WTC11 (cell line): ENCODE measurements at regions not wholly inside any gene's neighbourhood (a gene's known extent, or its start where the extent isn't known, plus 50 kb on each side); places are given as distances from the start of the nearest gene placed in this dataset.

Experiments
- ATAC-seq: fragments of 200-7000 bp; cut with Tn5 transposase; 2 replicates; pipeline ENCODE4 v1.10.0; 2021; ENCODE audit warnings: mild to moderate bottlenecking, moderate library complexity
- CTCF ChIA-PET: fragments of 300-600 bp; sonication (Branson Sonifier 250); formaldehyde crosslinking; loops from one replicate; lab custom pipeline; 2021; ENCODE audit warnings: antibody characterized with exemption; lab: Charles Lee
- POLR2A ChIA-PET: fragments of 350-600 bp; sonication (Branson Sonifier 250); formaldehyde crosslinking; loops from one replicate; lab custom pipeline; 2021; ENCODE audit warnings: antibody characterized with exemption; lab: Charles Lee
- DNase-seq: peaks from one replicate; pipeline ENCODE4 v3.0.0; 2021; ENCODE audit warnings: low spot score
- H3K27ac Mint-ChIP-seq: 2 replicates; pipeline ENCODE4 v1.8.0; 2021; ENCODE audit warnings: mixed read lengths
- H3K27me3 Mint-ChIP-seq: 2 replicates; pipeline ENCODE4 v1.8.0; 2021; ENCODE audit warnings: low read depth, mild to moderate bottlenecking, moderate library complexity, mixed read lengths
- H3K36me3 Mint-ChIP-seq: 2 replicates; pipeline ENCODE4 v1.8.0; 2021; ENCODE audit warnings: mixed read lengths
- H3K4me1 Mint-ChIP-seq: 2 replicates; pipeline ENCODE4 v1.8.0; 2022; ENCODE audit warnings: mixed read lengths
- H3K4me3 Mint-ChIP-seq: 2 replicates; pipeline ENCODE4 v1.8.0; 2021; ENCODE audit warnings: mild to moderate bottlenecking, moderate library complexity, mixed read lengths
- H3K9me3 Mint-ChIP-seq: 2 replicates; pipeline ENCODE4 v1.8.0; 2021; ENCODE audit warnings: mixed read lengths
- CREB1 ChIP-seq: sonication (generic); formaldehyde crosslinking; IDR thresholded peaks from 2 replicates; pipeline ENCODE4 v1.8.0; 2023; ENCODE audit warnings: mild to moderate bottlenecking, missing genetic modification reagents
- FOXP1 ChIP-seq: sonication (generic); formaldehyde crosslinking; IDR thresholded peaks from 2 replicates; pipeline ENCODE4 v1.8.0; 2022; ENCODE audit warnings: missing genetic modification reagents, mild to moderate bottlenecking, moderate library complexity, borderline replicate concordance
- JUN ChIP-seq: sonication (generic); formaldehyde crosslinking; IDR thresholded peaks from 2 replicates; pipeline ENCODE4 v1.8.0; 2023; ENCODE audit warnings: mild to moderate bottlenecking, missing genetic modification reagents
- RORB ChIP-seq: fragments of 250-450 bp; sonication (Bioruptor Pico); IDR thresholded peaks from 2 replicates; pipeline ENCODE4 v1.9.0; 2021; ENCODE audit warnings: mild to moderate bottlenecking
- SP1 ChIP-seq: sonication (generic); formaldehyde crosslinking; conservative IDR thresholded peaks from 2 replicates; pipeline ENCODE4 v1.8.1; 2022; ENCODE audit warnings: missing genetic modification reagents
- TCF7 ChIP-seq: sonication (generic); formaldehyde crosslinking; IDR thresholded peaks from 2 replicates; pipeline ENCODE4 v1.8.0; 2022; ENCODE audit warnings: mild to moderate bottlenecking, low read depth, missing genetic modification reagents, moderate library complexity
- ZNF138 ChIP-seq: sonication (generic); formaldehyde crosslinking; conservative IDR thresholded peaks from 2 replicates; pipeline ENCODE4 v1.8.1; 2022; ENCODE audit warnings: mild to moderate bottlenecking, moderate library complexity, missing genetic modification reagents
- ZNF317 ChIP-seq: sonication (generic); formaldehyde crosslinking; IDR thresholded peaks from 2 replicates; pipeline ENCODE4 v1.8.1; 2023; ENCODE audit warnings: low read depth, mild to moderate bottlenecking, moderate library complexity, missing genetic modification reagents, borderline replicate concordance
- ZNF396 ChIP-seq: fragments of 250-450 bp; sonication (Bioruptor Pico); IDR thresholded peaks from 2 replicates; pipeline ENCODE4 v1.8.0; 2021; ENCODE audit warnings: mild to moderate bottlenecking, moderate library complexity, borderline replicate concordance
- TF ChIP-seq, protein P1 (sequence below): sonication (generic); formaldehyde crosslinking; IDR thresholded peaks from 2 replicates; pipeline ENCODE4 v1.8.1; 2022; ENCODE audit warnings: mild to moderate bottlenecking, moderate library complexity, missing genetic modification reagents
- TF ChIP-seq, protein P2 (sequence below): sonication (generic); formaldehyde crosslinking; IDR thresholded peaks from 2 replicates; pipeline ENCODE4 v1.8.1; 2022; ENCODE audit warnings: missing genetic modification reagents, borderline replicate concordance
- TF ChIP-seq, protein P3 (sequence below): sonication (generic); formaldehyde crosslinking; IDR thresholded peaks from 2 replicates; pipeline ENCODE4 v1.8.0; 2022; ENCODE audit warnings: mild to moderate bottlenecking, missing genetic modification reagents
- TF ChIP-seq, protein P4 (sequence below): sonication (generic); formaldehyde crosslinking; IDR thresholded peaks from 2 replicates; pipeline ENCODE4 v1.8.0; 2022; ENCODE audit warnings: missing genetic modification reagents
- TF ChIP-seq, protein P5 (sequence below): sonication (generic); formaldehyde crosslinking; IDR thresholded peaks from 2 replicates; pipeline ENCODE4 v1.8.0; 2022; ENCODE audit warnings: mild to moderate bottlenecking, missing genetic modification reagents
- TF ChIP-seq, protein P6 (sequence below): fragments of 250-450 bp; sonication (Bioruptor Pico); conservative IDR thresholded peaks from 2 replicates; pipeline ENCODE4 v1.9.0; 2021; ENCODE audit warnings: mild to moderate bottlenecking

DNA sequence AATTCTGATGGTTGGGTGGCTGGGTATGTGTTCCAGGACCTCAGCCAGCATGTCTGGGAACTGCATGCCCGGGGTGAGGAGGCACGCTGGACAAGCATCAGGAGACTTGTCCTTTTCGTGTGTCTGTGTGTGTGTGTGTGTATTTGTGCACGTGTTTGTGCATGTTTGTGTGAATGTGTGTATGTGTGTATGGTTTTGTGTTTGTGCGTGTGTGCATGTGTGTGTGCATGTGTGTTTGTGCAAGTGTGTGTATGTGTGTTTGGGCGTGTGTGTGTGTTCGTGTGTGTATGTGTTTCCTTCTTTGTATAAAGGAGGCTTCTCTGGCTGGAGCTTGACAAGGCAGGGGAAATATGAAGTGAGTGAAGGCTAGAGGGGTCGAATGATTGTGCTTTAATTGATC is 491.5 kb downstream of the IRX1 start:
- TF ChIP-seq, protein P1, sequence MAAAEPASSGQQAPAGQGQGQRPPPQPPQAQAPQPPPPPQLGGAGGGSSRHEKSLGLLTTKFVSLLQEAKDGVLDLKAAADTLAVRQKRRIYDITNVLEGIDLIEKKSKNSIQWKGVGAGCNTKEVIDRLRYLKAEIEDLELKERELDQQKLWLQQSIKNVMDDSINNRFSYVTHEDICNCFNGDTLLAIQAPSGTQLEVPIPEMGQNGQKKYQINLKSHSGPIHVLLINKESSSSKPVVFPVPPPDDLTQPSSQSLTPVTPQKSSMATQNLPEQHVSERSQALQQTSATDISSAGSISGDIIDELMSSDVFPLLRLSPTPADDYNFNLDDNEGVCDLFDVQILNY (CRISPR knock-in tag) = no peak
- Mint-ChIP-seq H3K4me3 (no peak overlapping the region), H3K4me1 (no peaks in the 10 kb centered on the region), H3K27me3 (peaks cover 3% of the 10 kb centered on the region; the same call in 1 of the 2 replicates), H3K27ac (no peak overlapping the region), H3K36me3 (no peaks in the 10 kb centered on the region), H3K9me3 (peaks cover 3% of the 10 kb centered on the region)
- ChIA-PET CTCF (no interaction called here), POLR2A (interaction anchor here (0.5 kb wide), 1 partner anchor 12 kb away, joined by 5 read pairs; no protein-coding TSS in a partner anchor)
- DNase-seq = no peak
- no peak for ATAC-seq

DNA sequence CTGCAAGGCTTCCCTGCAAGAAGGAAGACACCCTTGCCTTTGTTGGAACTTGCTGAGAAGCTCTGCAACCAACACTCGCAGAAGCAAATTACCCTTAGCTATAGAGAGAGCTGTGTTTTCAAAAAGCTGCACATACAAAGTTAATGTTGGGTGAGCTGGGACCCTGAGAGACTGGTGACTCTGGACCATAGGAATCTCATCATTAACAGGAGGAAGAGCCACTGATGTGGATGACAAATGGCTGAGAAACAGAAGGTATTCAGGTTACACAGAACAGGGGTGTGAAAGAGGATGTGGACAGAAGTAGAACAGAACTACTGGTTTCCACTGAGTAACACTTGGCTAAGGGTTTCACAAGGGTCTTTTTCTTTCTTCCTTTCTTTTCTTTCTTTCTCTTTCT is 493.5 kb downstream of the IRX1 start:
- Mint-ChIP-seq H3K9me3 (peaks cover 8% of the 10 kb centered on the region), H3K4me1 (no peaks in the 10 kb centered on the region), H3K36me3 (no peaks in the 10 kb centered on the region), H3K4me3 (no peak overlapping the region), H3K27ac (no peak overlapping the region), H3K27me3 (peaks cover 3% of the 10 kb centered on the region; the same call in 1 of the 2 replicates)
- DNase-seq = no peak
- POLR2A ChIA-PET = no interaction called here
- CTCF ChIA-PET = interaction anchor here (0.9 to 2.0 kb wide), 2 partner anchors 207 to 584 kb away, joined by 7 read pairs; no protein-coding TSS in a partner anchor
- ATAC-seq = no peak
- no peak for TF ChIP-seq ZNF396
- TF ChIP-seq, protein P2, sequence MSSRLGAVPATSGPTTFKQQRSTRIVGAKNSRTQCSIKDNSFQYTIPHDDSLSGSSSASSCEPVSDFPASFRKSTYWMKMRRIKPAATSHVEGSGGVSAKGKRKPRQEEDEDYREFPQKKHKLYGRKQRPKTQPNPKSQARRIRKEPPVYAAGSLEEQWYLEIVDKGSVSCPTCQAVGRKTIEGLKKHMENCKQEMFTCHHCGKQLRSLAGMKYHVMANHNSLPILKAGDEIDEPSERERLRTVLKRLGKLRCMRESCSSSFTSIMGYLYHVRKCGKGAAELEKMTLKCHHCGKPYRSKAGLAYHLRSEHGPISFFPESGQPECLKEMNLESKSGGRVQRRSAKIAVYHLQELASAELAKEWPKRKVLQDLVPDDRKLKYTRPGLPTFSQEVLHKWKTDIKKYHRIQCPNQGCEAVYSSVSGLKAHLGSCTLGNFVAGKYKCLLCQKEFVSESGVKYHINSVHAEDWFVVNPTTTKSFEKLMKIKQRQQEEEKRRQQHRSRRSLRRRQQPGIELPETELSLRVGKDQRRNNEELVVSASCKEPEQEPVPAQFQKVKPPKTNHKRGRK (CRISPR knock-in tag) = 0 out of 2 replicates have a peak, but pooled peaks have one; percentile 10
- TF ChIP-seq, all 79 proteins: peak for 1

DNA sequence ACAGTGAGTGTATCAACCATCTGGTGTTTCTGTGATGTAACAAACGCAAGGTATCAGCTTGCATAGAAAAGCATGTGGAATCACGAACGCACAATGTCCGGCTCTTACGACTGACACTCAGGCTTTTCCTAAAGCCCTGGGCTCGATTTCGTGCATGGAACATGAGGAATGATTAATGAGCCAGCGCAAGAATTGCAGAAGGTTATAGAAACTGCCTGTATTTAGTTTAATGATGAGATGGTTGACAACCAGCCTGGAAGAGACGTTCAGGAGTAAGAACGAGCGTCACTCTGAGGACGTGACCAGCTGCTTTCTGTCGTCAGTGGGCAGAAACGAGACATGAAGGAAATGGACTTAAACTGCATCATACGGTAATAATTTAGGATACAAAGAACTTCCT is 497.6 kb downstream of the IRX1 start:
- Mint-ChIP-seq H3K36me3 (no peaks in the 10 kb centered on the region), H3K27me3 (peaks cover 3% of the 10 kb centered on the region; the same call in 1 of the 2 replicates), H3K4me3 (no peak overlapping the region), H3K27ac (no peak overlapping the region), H3K4me1 (no peaks in the 10 kb centered on the region), H3K9me3 (peaks cover 8% of the 10 kb centered on the region)
- CTCF ChIA-PET = no interaction called here
- no peak for TF ChIP-seq JUN
- no peak for TF ChIP-seq ZNF138 (CRISPR knock-in tag)
- TF ChIP-seq, protein P2 (CRISPR knock-in tag) = no peak
- TF ChIP-seq SP1 (CRISPR knock-in tag) = no peak
- TF ChIP-seq, protein P3, sequence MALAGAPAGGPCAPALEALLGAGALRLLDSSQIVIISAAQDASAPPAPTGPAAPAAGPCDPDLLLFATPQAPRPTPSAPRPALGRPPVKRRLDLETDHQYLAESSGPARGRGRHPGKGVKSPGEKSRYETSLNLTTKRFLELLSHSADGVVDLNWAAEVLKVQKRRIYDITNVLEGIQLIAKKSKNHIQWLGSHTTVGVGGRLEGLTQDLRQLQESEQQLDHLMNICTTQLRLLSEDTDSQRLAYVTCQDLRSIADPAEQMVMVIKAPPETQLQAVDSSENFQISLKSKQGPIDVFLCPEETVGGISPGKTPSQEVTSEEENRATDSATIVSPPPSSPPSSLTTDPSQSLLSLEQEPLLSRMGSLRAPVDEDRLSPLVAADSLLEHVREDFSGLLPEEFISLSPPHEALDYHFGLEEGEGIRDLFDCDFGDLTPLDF (CRISPR knock-in tag) = no peak
- TF ChIP-seq FOXP1 (CRISPR knock-in tag) = no peak
- no peak for TF ChIP-seq CREB1 (CRISPR knock-in tag)
- TF ChIP-seq, protein P4, sequence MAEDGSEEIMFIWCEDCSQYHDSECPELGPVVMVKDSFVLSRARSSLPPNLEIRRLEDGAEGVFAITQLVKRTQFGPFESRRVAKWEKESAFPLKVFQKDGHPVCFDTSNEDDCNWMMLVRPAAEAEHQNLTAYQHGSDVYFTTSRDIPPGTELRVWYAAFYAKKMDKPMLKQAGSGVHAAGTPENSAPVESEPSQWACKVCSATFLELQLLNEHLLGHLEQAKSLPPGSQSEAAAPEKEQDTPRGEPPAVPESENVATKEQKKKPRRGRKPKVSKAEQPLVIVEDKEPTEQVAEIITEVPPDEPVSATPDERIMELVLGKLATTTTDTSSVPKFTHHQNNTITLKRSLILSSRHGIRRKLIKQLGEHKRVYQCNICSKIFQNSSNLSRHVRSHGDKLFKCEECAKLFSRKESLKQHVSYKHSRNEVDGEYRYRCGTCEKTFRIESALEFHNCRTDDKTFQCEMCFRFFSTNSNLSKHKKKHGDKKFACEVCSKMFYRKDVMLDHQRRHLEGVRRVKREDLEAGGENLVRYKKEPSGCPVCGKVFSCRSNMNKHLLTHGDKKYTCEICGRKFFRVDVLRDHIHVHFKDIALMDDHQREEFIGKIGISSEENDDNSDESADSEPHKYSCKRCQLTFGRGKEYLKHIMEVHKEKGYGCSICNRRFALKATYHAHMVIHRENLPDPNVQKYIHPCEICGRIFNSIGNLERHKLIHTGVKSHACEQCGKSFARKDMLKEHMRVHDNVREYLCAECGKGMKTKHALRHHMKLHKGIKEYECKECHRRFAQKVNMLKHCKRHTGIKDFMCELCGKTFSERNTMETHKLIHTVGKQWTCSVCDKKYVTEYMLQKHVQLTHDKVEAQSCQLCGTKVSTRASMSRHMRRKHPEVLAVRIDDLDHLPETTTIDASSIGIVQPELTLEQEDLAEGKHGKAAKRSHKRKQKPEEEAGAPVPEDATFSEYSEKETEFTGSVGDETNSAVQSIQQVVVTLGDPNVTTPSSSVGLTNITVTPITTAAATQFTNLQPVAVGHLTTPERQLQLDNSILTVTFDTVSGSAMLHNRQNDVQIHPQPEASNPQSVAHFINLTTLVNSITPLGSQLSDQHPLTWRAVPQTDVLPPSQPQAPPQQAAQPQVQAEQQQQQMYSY (CRISPR knock-in tag) = no peak
- TF ChIP-seq, protein P5, sequence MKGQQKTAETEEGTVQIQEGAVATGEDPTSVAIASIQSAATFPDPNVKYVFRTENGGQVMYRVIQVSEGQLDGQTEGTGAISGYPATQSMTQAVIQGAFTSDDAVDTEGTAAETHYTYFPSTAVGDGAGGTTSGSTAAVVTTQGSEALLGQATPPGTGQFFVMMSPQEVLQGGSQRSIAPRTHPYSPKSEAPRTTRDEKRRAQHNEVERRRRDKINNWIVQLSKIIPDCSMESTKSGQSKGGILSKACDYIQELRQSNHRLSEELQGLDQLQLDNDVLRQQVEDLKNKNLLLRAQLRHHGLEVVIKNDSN (CRISPR knock-in tag) = no peak
- TF ChIP-seq, protein P6, sequence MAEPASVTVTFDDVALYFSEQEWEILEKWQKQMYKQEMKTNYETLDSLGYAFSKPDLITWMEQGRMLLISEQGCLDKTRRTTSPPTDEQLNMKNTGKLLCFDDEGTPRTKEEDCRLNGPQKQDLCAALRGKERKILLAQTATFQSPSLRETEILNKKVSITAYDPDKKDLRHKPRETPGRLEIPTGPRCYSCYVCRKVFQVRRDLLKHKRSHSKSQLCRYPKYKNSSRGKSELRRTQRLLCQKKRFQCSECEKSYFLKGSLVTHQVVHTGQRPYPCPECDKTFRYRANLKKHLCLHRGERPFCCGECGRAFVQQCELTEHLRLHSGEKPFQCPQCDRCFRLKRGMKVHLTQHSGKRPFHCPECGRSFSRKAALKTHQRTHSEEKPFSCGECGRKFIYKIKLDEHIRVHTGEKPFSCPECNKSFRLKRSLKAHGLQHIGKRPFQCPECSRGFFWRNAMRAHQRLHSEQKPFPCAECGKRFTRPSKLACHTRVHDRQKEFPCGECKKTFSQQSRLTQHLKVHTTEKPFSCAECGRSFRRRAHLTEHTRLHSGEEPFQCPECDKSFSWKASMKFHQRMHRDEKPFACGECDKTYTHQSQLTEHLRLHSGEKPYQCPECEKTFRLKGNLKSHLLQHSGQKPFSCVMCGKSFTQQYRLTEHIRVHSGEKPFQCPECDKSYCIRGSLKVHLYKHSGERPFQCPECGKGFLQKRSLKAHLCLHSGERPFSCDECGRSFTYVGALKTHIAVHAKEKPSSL = no peak
- TF ChIP-seq ZNF317 = no peak
- no peak for TF ChIP-seq TCF7
- TF ChIP-seq RORB = no peak
- POLR2A ChIA-PET = no interaction called here
- no peak for ATAC-seq
- no peak for DNase-seq
